GM18870 (cell line): ENCODE measurements at regions not wholly inside any gene's neighbourhood (a gene's known extent, or its start where the extent isn't known, plus 50 kb on each side); places are given as distances from the start of the nearest gene placed in this dataset.
A peak's percentile ranks its signal among the peaks of the same experiment; 100 is the strongest.

Experiments
- ATAC-seq: cut with Tn5 transposase; IDR thresholded peaks from one replicate; pipeline ENCODE4 v1.9.1; 2021; ENCODE audit warnings: moderate library complexity; ENCODE audit not compliant: unreplicated experiment

- ATAC-seq: no peak
Observed at GRCh38 chrX:148361641-148362040, 138.8 kb upstream of the AFF2 start.

DNA sequence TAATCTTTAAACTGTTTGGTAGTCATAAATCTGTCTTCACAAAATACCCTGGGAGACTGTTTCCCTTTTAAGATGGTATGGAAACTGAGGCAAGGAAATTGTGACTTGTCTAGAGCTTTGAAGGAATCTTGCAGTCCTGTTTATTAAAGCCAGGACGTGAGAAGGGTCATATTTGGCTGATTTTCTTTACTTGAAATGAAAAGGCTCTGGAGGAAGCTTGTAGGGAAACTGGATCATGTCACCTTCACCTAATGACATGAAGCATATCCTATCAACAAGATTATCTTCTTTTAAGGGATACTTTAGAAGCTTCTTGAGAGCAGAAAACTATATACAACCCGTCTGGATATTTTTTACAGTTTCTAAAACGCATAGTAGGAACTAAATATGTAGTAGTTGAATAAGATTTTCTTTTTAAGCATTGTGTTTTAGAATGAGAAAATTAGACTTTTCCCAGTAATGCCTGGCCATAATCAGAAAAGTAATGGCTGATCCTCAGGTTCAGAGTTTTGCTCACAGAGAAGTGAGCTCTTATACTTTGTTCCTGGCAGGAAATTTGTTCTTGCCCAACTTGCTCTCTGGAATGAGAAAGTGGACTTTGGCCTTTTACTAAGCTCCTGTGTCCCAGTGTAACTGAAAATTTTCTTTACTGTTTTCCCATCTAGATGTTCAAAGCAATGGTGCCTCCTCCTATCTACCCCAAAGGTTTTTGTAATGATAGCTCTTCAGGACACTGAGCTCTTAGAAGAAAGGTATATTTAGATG, 136.8 kb upstream of the AFF2 start:
- ATAC-seq: no peak

GRCh38 chrX:148365233-148365632, 135.2 kb upstream of the AFF2 start:
- ATAC-seq: no peak

DNA sequence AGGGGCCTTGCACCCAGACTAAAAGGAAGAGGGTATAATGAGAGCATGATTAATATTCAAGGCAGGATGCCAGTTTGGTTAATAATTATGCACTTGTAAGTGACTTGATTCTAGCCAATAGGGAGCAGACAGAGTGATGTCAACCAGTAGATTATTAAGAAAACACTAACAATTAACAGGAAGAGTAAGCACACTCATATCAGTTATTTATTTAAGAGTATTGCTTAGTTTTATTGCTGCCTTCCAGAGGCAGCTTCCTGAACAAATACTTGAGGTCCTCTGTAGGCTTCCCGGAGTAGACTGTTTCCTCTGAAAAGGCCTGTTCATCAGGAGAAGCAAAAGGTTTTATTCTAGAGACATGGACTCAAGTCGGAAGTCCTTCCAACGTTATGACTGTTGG, 129.1 kb upstream of the AFF2 start:
- ATAC-seq: no peak

DNA sequence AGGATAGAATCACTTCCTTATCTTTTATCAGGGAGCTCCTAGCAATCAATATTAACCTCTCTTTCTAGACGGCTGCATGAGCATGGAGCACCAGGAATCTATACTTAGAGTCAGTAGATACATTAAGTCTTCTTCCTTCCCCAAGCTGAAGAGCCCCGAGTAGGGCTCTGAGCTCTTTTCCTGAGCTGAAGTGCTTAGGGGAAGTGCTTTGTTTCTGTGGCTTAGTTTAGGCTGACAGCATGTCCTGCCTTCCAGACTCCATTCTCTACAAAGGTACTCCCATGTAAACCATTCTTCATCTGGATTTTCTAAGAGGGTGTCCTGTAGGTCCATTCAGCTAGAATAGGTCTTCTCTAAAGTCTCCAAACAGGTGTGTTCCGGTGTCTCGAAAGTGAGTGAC, 127.5 kb upstream of the AFF2 start:
- ATAC-seq: no peak

GRCh38 chrX:148376342-148376741, 124.1 kb upstream of the AFF2 start:
- ATAC-seq: no peak

- peak; percentile 3 for ATAC-seq
Observed at GRCh38 chrX:148380107-148380506, 120.3 kb upstream of the AFF2 start.

DNA sequence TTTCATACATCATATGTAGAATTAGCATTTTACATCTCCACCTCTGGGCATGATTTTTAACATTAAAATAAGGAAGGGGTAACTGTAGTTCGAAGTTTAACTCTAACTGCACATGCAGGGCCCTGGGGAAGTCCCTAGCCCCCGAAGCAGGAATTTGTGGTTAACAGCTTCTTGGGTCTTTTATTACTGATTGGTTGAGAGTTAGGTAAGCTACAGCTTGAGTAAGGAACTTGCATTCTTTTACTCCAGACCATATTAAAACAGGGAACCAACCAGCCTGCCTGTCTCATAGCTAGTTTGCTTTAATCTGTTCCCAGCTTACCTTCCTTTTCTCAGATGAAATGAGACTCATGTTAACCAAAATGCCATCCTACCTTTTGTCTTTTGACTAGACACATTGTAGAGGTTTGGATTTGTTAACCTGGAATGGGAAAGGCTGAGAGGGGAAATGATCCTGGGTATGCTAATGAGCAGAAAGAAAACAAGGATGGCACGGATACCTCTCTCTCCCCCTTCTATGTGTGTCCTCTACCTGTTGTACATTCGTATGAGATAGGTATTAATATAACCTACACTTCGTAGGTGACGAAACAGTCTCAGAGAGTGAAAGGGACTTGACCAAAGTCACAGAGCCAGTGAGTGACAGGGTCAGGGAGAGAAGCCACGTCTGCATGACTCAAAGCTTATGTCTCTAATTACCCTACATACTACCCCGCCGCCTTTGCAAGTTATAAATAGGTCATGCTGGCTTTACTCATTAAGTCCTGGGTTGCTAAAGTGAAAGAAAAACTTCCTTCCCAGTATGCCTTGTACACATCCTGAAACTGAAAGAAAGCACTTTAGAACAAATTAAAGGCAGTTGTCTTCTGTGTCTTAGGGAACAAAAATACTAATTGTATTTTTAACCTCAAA, 119.5 kb upstream of the AFF2 start:
- peak; percentile 97 for ATAC-seq

DNA sequence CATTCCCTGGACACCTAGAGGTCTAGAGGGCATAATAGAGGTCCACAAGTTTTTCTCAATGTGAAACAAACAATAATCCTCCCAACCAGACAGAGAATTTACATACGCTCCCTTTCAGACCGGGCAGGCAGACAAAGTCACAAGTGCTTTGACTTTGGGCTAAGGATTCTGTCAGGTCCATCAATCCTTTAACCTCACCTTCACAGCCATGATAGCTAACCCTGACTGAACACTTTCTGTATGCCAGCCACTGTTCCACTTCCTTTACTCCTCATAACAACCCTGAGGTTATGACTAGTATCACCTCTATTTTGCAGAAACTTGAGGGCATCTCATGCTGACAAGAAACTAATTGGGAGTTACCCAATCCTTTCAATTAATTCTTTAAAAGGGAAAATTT, 118.8 kb upstream of the AFF2 start:
- ATAC-seq: peak; percentile 15

- ATAC-seq: no peak
Observed at GRCh38 chrX:148382983-148383382, 117.4 kb upstream of the AFF2 start.

- no peak for ATAC-seq
Observed at GRCh38 chrX:148385471-148385870, 114.9 kb upstream of the AFF2 start.

GRCh38 chrX:148389629-148390028, 110.8 kb upstream of the AFF2 start:
- ATAC-seq: no peak

DNA sequence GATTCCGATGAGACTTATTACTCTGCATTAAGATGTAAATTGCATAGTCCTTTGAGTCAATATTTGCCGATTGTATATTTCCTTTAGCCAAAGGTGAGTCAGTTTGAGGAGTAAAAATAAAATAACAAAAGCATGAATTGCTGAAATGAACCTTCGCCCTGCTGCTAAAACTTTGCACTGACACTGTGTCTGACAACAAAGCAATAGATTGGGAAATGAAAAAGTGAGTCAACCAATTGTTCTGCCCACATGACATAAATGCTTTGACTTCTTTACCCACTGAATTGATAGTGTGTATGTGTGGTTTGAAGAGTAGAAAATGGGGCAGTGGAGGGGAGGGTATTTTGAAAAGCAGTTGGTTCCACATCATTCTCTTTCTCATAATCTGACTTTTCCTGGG, 88.4 kb upstream of the AFF2 start:
- no peak for ATAC-seq

DNA sequence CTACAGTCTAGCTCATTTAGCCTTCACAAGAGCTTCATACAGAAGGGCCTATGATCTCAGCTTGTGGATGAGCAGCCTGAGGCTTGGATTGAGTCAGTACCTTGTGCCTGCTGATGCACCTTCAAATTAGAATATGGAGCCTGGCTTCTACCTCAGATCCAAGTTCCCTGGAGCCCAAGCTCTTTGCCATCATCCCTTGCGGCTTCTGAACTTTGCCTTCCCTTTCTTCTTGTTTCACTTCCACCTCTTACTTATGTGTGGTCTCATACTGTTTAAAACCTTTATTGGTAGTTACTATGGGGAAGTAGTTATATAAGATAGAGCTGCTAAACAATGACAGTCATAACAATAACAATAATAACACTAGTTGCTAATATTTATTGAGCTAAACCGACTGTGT, 84.3 kb upstream of the AFF2 start:
- no peak for ATAC-seq

GRCh38 chrX:148416931-148417330, 83.5 kb upstream of the AFF2 start:
- ATAC-seq: no peak

DNA sequence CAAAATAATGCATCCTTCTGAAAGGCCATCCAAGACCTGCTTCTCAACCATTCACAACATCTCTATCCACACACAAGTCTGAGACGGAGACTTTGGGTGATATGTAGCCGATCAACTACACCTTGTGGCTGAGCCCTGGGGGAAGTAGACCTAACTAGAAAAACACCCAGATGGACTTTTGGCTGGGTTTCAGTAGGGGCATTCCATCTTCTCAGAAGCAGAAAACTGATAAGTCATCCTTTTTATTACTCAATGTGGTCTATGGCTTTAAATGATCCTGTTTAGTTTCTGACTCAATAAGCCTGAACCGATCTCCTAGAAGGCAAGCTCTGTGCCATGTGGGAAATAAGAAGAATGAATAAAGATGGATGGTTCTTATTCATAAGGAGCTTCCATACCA, 82.5 kb upstream of the AFF2 start:
- ATAC-seq: no peak

DNA sequence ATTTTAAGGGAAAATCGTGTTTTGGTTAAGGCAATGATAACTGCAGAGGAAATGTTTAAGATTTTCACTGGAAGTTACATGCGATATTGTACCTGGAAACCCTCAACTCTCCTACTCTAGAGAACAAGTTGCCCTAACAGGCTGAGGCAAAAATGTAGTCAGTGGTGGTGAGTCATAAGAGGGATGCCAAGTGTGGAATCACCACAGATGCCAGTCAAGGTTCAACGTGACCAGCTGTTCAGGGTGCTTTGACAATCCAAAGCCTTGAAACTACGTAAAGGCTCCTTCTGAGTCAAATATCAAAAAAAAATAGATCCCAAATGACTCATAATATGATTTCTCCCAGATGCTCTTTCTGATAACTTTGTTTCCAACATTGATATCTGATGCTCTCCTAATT, 77.9 kb upstream of the AFF2 start:
- no peak for ATAC-seq

DNA sequence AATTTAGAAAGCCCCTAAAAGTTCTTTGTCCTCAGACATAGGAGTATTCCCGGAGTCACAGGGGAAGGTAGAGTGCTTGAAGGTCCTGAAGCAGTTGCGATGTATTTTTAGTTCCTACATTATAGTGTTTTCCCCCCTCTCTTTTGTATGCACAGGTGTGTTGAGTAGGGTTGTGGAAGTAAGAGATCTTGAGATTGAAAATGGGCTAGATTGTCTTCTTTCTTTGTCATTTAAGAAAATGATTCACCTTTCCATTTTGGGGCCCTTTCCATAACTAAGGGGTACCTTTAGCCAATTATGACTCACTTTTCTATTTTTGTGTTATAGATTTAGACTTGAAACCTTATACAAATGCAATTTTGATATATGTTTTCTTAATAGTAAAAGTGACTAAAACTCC, 75.8 kb upstream of the AFF2 start:
- no peak for ATAC-seq

DNA sequence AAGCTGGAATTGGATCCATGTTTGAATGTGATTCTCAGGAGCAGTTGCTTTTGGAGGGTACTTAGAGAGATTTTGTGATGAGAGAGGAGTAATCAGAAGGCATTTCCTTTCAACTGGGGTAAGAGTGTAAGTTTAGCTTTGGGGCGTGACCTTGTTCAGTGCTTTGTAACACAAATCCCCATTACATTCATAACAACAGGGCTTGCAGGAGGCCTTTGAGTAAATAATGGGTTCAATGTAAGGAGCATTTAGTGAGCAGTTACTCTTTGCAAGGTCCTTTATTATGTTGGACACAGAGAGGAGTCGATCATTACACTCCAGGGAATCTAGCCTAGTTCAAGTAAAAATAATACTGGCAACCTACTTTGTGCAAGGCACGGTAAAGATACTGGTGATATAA, 74.0 kb upstream of the AFF2 start:
- ATAC-seq: no peak

GRCh38 chrX:148441387-148441786, 59.0 kb upstream of the AFF2 start:
- ATAC-seq: no peak

GRCh38 chrX:148443216-148443615, 57.2 kb upstream of the AFF2 start:
- no peak for ATAC-seq

- peak; percentile 50 for ATAC-seq
Observed at GRCh38 chrX:148448686-148449085, 51.7 kb upstream of the AFF2 start.
